Tibial artery (tissue), 4 donors: ENCODE measurements at regions not wholly inside any gene's neighbourhood (a gene's known extent, or its start where the extent isn't known, plus 50 kb on each side); places are given as distances from the start of the nearest gene placed in this dataset.

Experiments
- DNase-seq, 2 donors: peaks; one replicate each; pipeline ENCODE4 v3.0.0-alpha.2; 2019
- H3K27ac ChIP-seq, 2 donors: fragments of 200-600 bp; sonication (generic) in 1 of 2; 1 replicate in 1 of 2; 2 replicates in 1 of 2; pipeline ENCODE4 v1.5.1; 2018 to 2019; ENCODE audit warnings: mild to moderate bottlenecking in 1 of 2
- H3K27me3 ChIP-seq, 2 donors: fragments of 200-600 bp; sonication (generic) in 1 of 2; one replicate each; pipeline versions ENCODE4 v1.5.1 to v1.6.0; 2016 to 2019
- H3K36me3 ChIP-seq, 3 donors: fragments of 200-600 bp; sonication (generic) in 2 of 3; one replicate each; pipeline ENCODE4 v1.5.1; 2016 to 2019; ENCODE audit warnings: mild to moderate bottlenecking in 2 of 3
- H3K4me1 ChIP-seq, 4 donors: fragments of 200-600 bp; sonication (generic) in 2 of 4; 1 replicate in 3 of 4; 2 replicates in 1 of 4; pipeline ENCODE4 v1.5.1; 2016 to 2019
- H3K4me3 ChIP-seq, 2 donors: fragments of 200-600 bp; sonication (generic) in 1 of 2; 1 replicate in 1 of 2; 2 replicates in 1 of 2; pipeline ENCODE4 v1.5.1; 2018 to 2019; ENCODE audit warnings: mild to moderate bottlenecking in 2 of 2
- H3K9me3 ChIP-seq, 3 donors: fragments of 200-600 bp; sonication (generic) in 1 of 3; one replicate each; pipeline ENCODE4 v1.5.1; 2016 to 2019
- CTCF ChIP-seq, 2 experiments: fragments of 200-600 bp in 1 of 2; fragments of 450-650 bp in 1 of 2; IDR thresholded peaks; one replicate each; pipeline ENCODE4 v1.5.1; 2017 to 2019; ENCODE audit warnings: antibody characterized with exemption in 2 of 2, mild to moderate bottlenecking in 1 of 2, moderate library complexity in 1 of 2
- intact Hi-C: fragments of 100-400 bp; cut with DNase I; formaldehyde crosslinking; loops from one replicate; pipeline ENCODE4 v1.15.0; 2023; ENCODE audit warnings: low total_unique reads

GRCh38 chr4:58074382-58074781 lies 964.2 kb upstream of the IGFBP7 start:
- DNase-seq: no peak
- no peak for TF ChIP-seq CTCF (IDR thresholded peaks at IDR 0.05)

GRCh38 chr4:58070726-58071125 lies 960.5 kb upstream of the IGFBP7 start:
- H3K27me3 ChIP-seq: no peaks in the 10 kb centered on the region
- TF ChIP-seq CTCF (IDR thresholded peaks at IDR 0.05): no peak
- no peak overlapping the region for H3K27ac ChIP-seq
- H3K36me3 ChIP-seq: no peaks in the 10 kb centered on the region
- no peak overlapping the region for H3K4me3 ChIP-seq
- H3K9me3 ChIP-seq: no peaks in the 10 kb centered on the region
- no peaks in the 10 kb centered on the region for H3K4me1 ChIP-seq
- no peak for DNase-seq
- intact Hi-C loops: no loop called here

More at GRCh38 chr4:58074382-58074781, 964.2 kb upstream of the IGFBP7 start:
- H3K4me1 ChIP-seq: no peaks in the 10 kb centered on the region
- no peaks in the 10 kb centered on the region for H3K9me3 ChIP-seq
- H3K27me3 ChIP-seq: no peaks in the 10 kb centered on the region
- H3K27ac ChIP-seq: no peak overlapping the region
- intact Hi-C loops: no loop called here
- no peak overlapping the region for H3K4me3 ChIP-seq
- no peaks in the 10 kb centered on the region for H3K36me3 ChIP-seq

DNA sequence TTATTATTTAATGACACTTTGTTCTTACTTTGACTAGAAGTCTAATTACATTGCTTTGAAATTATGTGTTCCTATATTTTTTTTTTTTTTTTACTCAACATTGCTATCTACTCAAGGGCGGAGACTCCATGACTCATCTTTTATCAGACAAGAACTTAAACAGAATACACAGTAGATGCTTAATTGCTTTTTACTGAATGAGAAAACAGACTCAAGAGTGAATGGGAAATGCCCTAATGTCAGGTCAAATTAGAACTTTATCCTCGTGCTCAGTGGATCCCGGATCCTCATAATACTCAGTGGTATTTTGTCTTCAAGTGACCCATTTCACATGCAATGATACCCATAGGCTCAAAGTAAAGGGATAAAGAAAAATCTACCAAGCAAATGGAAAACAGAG lies 954.5 kb upstream of the IGFBP7 start:
- Histone ChIP-seq H3K9me3 (no peaks in the 10 kb centered on the region), H3K4me1 (no peaks in the 10 kb centered on the region), H3K27me3 (no peaks in the 10 kb centered on the region), H3K36me3 (no peaks in the 10 kb centered on the region), H3K4me3 (no peak overlapping the region), H3K27ac (no peak overlapping the region)
- no peak for TF ChIP-seq CTCF (IDR thresholded peaks at IDR 0.05)
- no peak for DNase-seq
- intact Hi-C loops: no loop called here

- Histone ChIP-seq H3K9me3 (no peaks in the 10 kb centered on the region), H3K4me1 (no peaks in the 10 kb centered on the region), H3K27ac (no peak overlapping the region), H3K36me3 (no peaks in the 10 kb centered on the region), H3K27me3 (no peaks in the 10 kb centered on the region), H3K4me3 (no peak overlapping the region)
- intact Hi-C loops: no loop called here
- DNase-seq: no peak
- TF ChIP-seq CTCF (IDR thresholded peaks at IDR 0.05): no peak
These were observed 953.4 kb upstream of the IGFBP7 start for GRCh38 chr4:58063404-58064160.

GRCh38 chr4:58061967-58062366 lies 951.8 kb upstream of the IGFBP7 start:
- intact Hi-C loops: no loop called here
- TF ChIP-seq CTCF (IDR thresholded peaks at IDR 0.05): no peak
- no peaks in the 10 kb centered on the region for H3K9me3 ChIP-seq

More at GRCh38 chr4:58061967-58062366, 951.8 kb upstream of the IGFBP7 start:
- Histone ChIP-seq H3K4me1 (no peaks in the 10 kb centered on the region), H3K4me3 (no peak overlapping the region), H3K27me3 (no peaks in the 10 kb centered on the region), H3K36me3 (no peaks in the 10 kb centered on the region), H3K27ac (no peak overlapping the region)
- DNase-seq: no peak
